K562 (cell line): ENCODE measurements at regions not wholly inside any gene's neighbourhood (a gene's known extent, or its start where the extent isn't known, plus 50 kb on each side); places are given as distances from the start of the nearest gene placed in this dataset.

Source experiments
- ATAC-seq: fragments of 200-7000 bp; cut with Tn5 transposase; 3 replicates; pipeline ENCODE4 v1.9.1; 2020; ENCODE audit warnings: moderate library complexity
- BruUV-seq: library from RNA; stranded (reverse); fragments of 400-500 nt; replicated peaks from 2 replicates; lab custom pipeline; 2021; lab: Mats Ljungman, UMichigan
- CTCF ChIA-PET: fragments of 300-600 bp; formaldehyde crosslinking; extraction: SDS; loops from one replicate; lab custom pipeline; 2021; ENCODE audit warnings: low intra/inter-chr PET ratio; lab: Yijun Ruan, JAX
- POLR2A ChIA-PET: fragments of 300-600, 350-650 bp; sonication (Branson Sonifier 250); formaldehyde crosslinking; extraction: SDS; loops from one replicate; lab custom pipeline; 2021; ENCODE audit warnings: antibody characterized with exemption, inconsistent platforms; lab: Yijun Ruan, JAX
- DNase-seq, 4 experiments: peaks; one replicate each; pipeline versions ENCODE4 v3.0.0 to v3.0.0-alpha.2; 2011 to 2018; ENCODE audit warnings: low spot score in 3 of 4, mixed read lengths in 3 of 4; ENCODE audit errors: extremely low read depth in 1 of 4
- FAIRE-seq: peaks from 2 replicates; lab custom pipeline; 2011; peaks lifted over from hg19 to GRCh38; lab: Jason Lieb, UNC
- H2AFZ ChIP-seq: 2 replicates; pipeline ENCODE4 v1.6.0; 2011; ENCODE audit warnings: low read depth, low read length, control low read depth, inconsistent platforms
- H3K27ac ChIP-seq: fragments of 200-600 bp; 3 replicates; pipeline ENCODE4 v1.8.0; 2011; ENCODE audit warnings: low read depth, mild to moderate bottlenecking, control low read depth, inconsistent platforms, low read length, moderate library complexity, mixed read lengths; ENCODE audit errors: extremely low read depth
- H3K27me3 ChIP-seq, 2 experiments: fragments of 300-600 bp in 1 of 2; 2 replicates in 1 of 2; 3 replicates in 1 of 2; pipeline versions ENCODE4 v1.6.0 to v1.8.0; 2011; ENCODE audit warnings: inconsistent platforms in 2 of 2, low read length in 2 of 2, mild to moderate bottlenecking in 1 of 2, mixed read lengths in 1 of 2, moderate library complexity in 1 of 2; ENCODE audit not compliant: control insufficient read depth in 2 of 2, insufficient read depth in 2 of 2
- H3K36me3 ChIP-seq: fragments of 300-600 bp; 3 replicates; pipeline ENCODE4 v1.8.0; 2011; ENCODE audit warnings: mild to moderate bottlenecking, low read length, inconsistent platforms; ENCODE audit not compliant: control insufficient read depth, insufficient read depth
- H3K4me1 ChIP-seq, 2 experiments: fragments of 200-600 bp in 1 of 2; replicated peaks in 1 of 2; 2 replicates in 1 of 2; 3 replicates in 1 of 2; pipeline versions ENCODE4 v1.5.1 to v1.8.0; 2011; ENCODE audit warnings: inconsistent platforms in 2 of 2, low read length in 2 of 2, mild to moderate bottlenecking in 1 of 2, mixed read lengths in 1 of 2, moderate library complexity in 1 of 2; ENCODE audit not compliant: control insufficient read depth in 2 of 2, insufficient read depth in 2 of 2
- H3K4me2 ChIP-seq: 2 replicates; pipeline ENCODE4 v1.6.1; 2011; ENCODE audit warnings: low read length, control low read depth, inconsistent platforms, mixed read lengths; ENCODE audit not compliant: insufficient read depth
- H3K4me3 ChIP-seq: fragments of 200-600 bp; sonication (generic), shearing (Covaris generic); 2 replicates; pipeline ENCODE4 v1.5.1; 2016; ENCODE audit warnings: control low read depth, inconsistent platforms
- H3K79me2 ChIP-seq: fragments of 200-600 bp; 3 replicates; pipeline ENCODE4 v1.8.0; 2011; ENCODE audit warnings: low read length, inconsistent platforms; ENCODE audit not compliant: control insufficient read depth, insufficient read depth
- H3K9ac ChIP-seq, 2 experiments: 2 replicates each; pipeline versions ENCODE4 v1.6.0 to v1.6.1; 2011; ENCODE audit warnings: low read depth in 2 of 2, low read length in 2 of 2, control low read depth in 1 of 2, inconsistent platforms in 1 of 2, mild to moderate bottlenecking in 1 of 2, mixed read lengths in 1 of 2; ENCODE audit not compliant: insufficient read depth in 1 of 2
- H3K9me1 ChIP-seq: one replicate; pipeline ENCODE4 v1.6.0; 2011; ENCODE audit warnings: inconsistent platforms, mild to moderate bottlenecking, low read length, moderate library complexity; ENCODE audit not compliant: control insufficient read depth, insufficient read depth
- H3K9me3 ChIP-seq: replicated peaks from 2 replicates; pipeline ENCODE4 v1.5.1; 2011; ENCODE audit warnings: low read depth, low read length, inconsistent platforms; ENCODE audit not compliant: control insufficient read depth, insufficient read depth
- H4K20me1 ChIP-seq: replicated peaks from 2 replicates; pipeline ENCODE4 v1.6.1; 2011; ENCODE audit warnings: low read length, inconsistent platforms, mixed read lengths; ENCODE audit not compliant: control insufficient read depth, insufficient read depth
- CBX3 ChIP-seq, 2 experiments: IDR thresholded peaks; 1 replicate in 1 of 2; 2 replicates in 1 of 2; pipeline ENCODE4 v1.6.1; 2012; ENCODE audit warnings: inconsistent platforms in 2 of 2, low read length in 2 of 2, borderline replicate concordance in 1 of 2, control low read depth in 1 of 2
- KAT8 ChIP-seq: fragments of 450-650 bp; IDR thresholded peaks from 2 replicates; pipeline ENCODE4 v1.6.1; 2016; ENCODE audit warnings: low read depth, mild to moderate bottlenecking
- RAD21 ChIP-seq, 2 experiments: fragments of 250-450 bp in 1 of 2; fragments of 450-650 bp in 1 of 2; sonication (Bioruptor Pico) in 1 of 2; formaldehyde crosslinking in 1 of 2; IDR thresholded peaks in 1 of 2; conservative IDR thresholded peaks in 1 of 2; 2 replicates each; pipeline versions ENCODE4 v1.4.0 to v1.8.0; 2020 to 2022; ENCODE audit warnings: mild to moderate bottlenecking in 2 of 2, moderate library complexity in 1 of 2
- SMAD2 ChIP-seq: fragments of 150-350 bp; IDR thresholded peaks from 2 replicates; pipeline ENCODE4 v1.6.1; 2014; ENCODE audit warnings: low read depth, mild to moderate bottlenecking, low read length
- SMARCC2 ChIP-seq: fragments of 450-650 bp; IDR thresholded peaks from 2 replicates; pipeline ENCODE4 v1.6.1; 2017; ENCODE audit warnings: antibody characterized with exemption, moderate library complexity, mild to moderate bottlenecking, low read depth
- TBL1XR1 ChIP-seq, 2 experiments: IDR thresholded peaks; 2 replicates each; pipeline ENCODE4 v1.6.1; 2012; ENCODE audit warnings: improper control_type of control experiment in 2 of 2, low read length in 2 of 2, mild to moderate bottlenecking in 1 of 2
- TEAD1 ChIP-seq, 2 experiments: fragments of 450-650 bp in 1 of 2; sonication (generic) in 1 of 2; formaldehyde crosslinking; IDR thresholded peaks; 2 replicates each; pipeline versions ENCODE4 v1.4.0 to v1.8.0; 2020 to 2022; ENCODE audit warnings: mild to moderate bottlenecking in 2 of 2, missing genetic modification reagents in 1 of 2
- TSC22D4 ChIP-seq: fragments of 450-650 bp; IDR thresholded peaks from 2 replicates; pipeline ENCODE4 v1.6.1; 2016; ENCODE audit warnings: missing genetic modification characterization, missing biosample characterization, control low read depth
- ZBTB5 ChIP-seq: fragments of 450-650 bp; IDR thresholded peaks from 2 replicates; pipeline ENCODE4 v1.6.1; 2017; ENCODE audit warnings: antibody characterized with exemption
- ZNF212 ChIP-seq: fragments of 450-650 bp; formaldehyde crosslinking; IDR thresholded peaks from 2 replicates; pipeline ENCODE4 v1.4.0; 2020; ENCODE audit warnings: mild to moderate bottlenecking
- ZNF407 ChIP-seq: fragments of 450-650 bp; IDR thresholded peaks from 2 replicates; pipeline ENCODE4 v1.6.1; 2016; ENCODE audit warnings: low read depth
- WGBS: fragments of 100-300 bp; shearing (Covaris generic); methylation state at CpG from one replicate; pipeline ENCODE4 v1.1.6; 2016; ENCODE audit warnings: low coverage, mixed read lengths; ENCODE audit not compliant: insufficient coverage; ENCODE audit errors: missing lambda C conversion rate; 5-methylcytosine and 5-hydroxymethylcytosine counted together
- in situ Hi-C: fragments of 300-500 bp; cut with MboI; formaldehyde crosslinking; loops from 4 replicates; pipeline ENCODE4 v1.15.0; 2018; ENCODE audit warnings: inconsistent platforms, mixed read lengths
- intact Hi-C: fragments of 100-400 bp; cut with micrococcal nuclease; formaldehyde crosslinking; loops from 2 replicates; pipeline ENCODE4 v1.14.2; 2022

- TF ChIP-seq ZNF407, result no peak
- no peak for TF ChIP-seq SMAD2
Observed at GRCh38 chr3:15973940-15974339, 176.2 kb upstream of the ANKRD28 start (continued).

- Histone ChIP-seq H3K27me3 (peaks cover 3 to 13% of the 10 kb centered on the region in 2 experiments; a peak in 2 of 5 replicates), H3K79me2 (no peaks in the 10 kb centered on the region), H3K4me2 (no peak overlapping the region), H3K9me3 (no peaks in the 10 kb centered on the region), H3K4me1 (no peaks in the 10 kb centered on the region), H2AFZ (peak overlapping the region; percentile 12; the same call in 1 of the 2 replicates), H3K36me3 (no peaks in the 10 kb centered on the region), H3K9me1 (no peaks in the 10 kb centered on the region), H3K9ac (no peak overlapping the region), H3K4me3 (no peak overlapping the region), H3K27ac (no peak overlapping the region), H4K20me1 (no peaks in the 10 kb centered on the region)
- POLR2A ChIA-PET, result interaction anchor here (0.7 kb wide), 1 partner anchor 94 kb away, joined by 3 read pairs; no protein-coding TSS in a partner anchor
- intact Hi-C loops (loop anchor here (10.0 kb wide), 1 partner anchor 340 kb away; no protein-coding TSS in a partner anchor), in situ Hi-C loops (no loop called here)
- CTCF ChIA-PET, result no interaction called here
- ATAC-seq (peak; percentile 93), FAIRE-seq (peak; percentile 63), DNase-seq (peak; percentile 26 to 62 (median 44))
- WGBS, result 1% methylated on average over 6 of the region's 6 CpGs
- no TSS peak for BruUV-seq
- TF ChIP-seq RAD21 (CRISPR knock-in tag; conservative IDR thresholded peaks at IDR 0.05 in 1 of 2, IDR thresholded peaks at IDR 0.05 in 1 of 2), result peak; percentile 13 to 43; a peak in 2 of 4 replicates
- no peak for TF ChIP-seq TBL1XR1 (IDR thresholded peaks at IDR 0.05; ENCODE audit: low read length in 2 of 2)
- no peak for TF ChIP-seq ZBTB5
- TF ChIP-seq ZNF212 (CRISPR knock-in tag), result no peak
- TF ChIP-seq KAT8, result no peak
- TF ChIP-seq TSC22D4, result no peak
- 0 out of 3 replicates have a peak, but pooled peaks of 1 of the 2 experiments have one; percentile 31 for TF ChIP-seq CBX3 (IDR thresholded peaks at IDR 0.05; ENCODE audit: borderline replicate concordance in 1 of 2, low read length in 2 of 2)
- peak; percentile 28; the same call in 1 of the 2 replicates for TF ChIP-seq SMARCC2
- TF ChIP-seq TEAD1 (CRISPR knock-in tag; IDR thresholded peaks at IDR 0.05), result 0 out of 4 replicates have a peak, but pooled peaks of 1 of the 2 experiments have one; percentile 9
Observed at GRCh38 chr3:15974647-15975046, 176.9 kb upstream of the ANKRD28 start.
